PC-9 (cell line): ENCODE measurements at regions not wholly inside any gene's neighbourhood (a gene's known extent, or its start where the extent isn't known, plus 50 kb on each side); places are given as distances from the start of the nearest gene placed in this dataset.
A peak's percentile ranks its signal among the peaks of the same experiment; 100 is the strongest.

ENCODE experiments used
- BruUV-seq: library from RNA; stranded (reverse); fragments of 400-500 nt; replicated peaks from 2 replicates; lab custom pipeline; 2021; lab: Mats Ljungman, UMichigan
- CTCF ChIA-PET: fragments of 300-600 bp; sonication (Branson Sonifier 250); formaldehyde crosslinking; loops from one replicate; lab custom pipeline; 2022; ENCODE audit warnings: antibody characterized with exemption; lab: Charles Lee
- POLR2A ChIA-PET: fragments of 300-600 bp; sonication (Branson Sonifier 250); formaldehyde crosslinking; loops from one replicate; lab custom pipeline; 2022; ENCODE audit warnings: antibody characterized with exemption; ENCODE audit not compliant: unreplicated experiment; lab: Charles Lee
- DNase-seq, 2 experiments: peaks; one replicate each; pipeline versions ENCODE4 v3.0.0 to v3.0.0-alpha.2; 2015 to 2022; ENCODE audit warnings: mixed read lengths in 1 of 2
- H2AFZ ChIP-seq: fragments of 200-600 bp; sonication (generic); 2 replicates; pipeline ENCODE4 v1.8.1; 2017; ENCODE audit warnings: antibody characterized with exemption
- H3F3A ChIP-seq: fragments of 200-600 bp; sonication (generic); 2 replicates; pipeline ENCODE4 v1.8.1; 2017; ENCODE audit warnings: antibody characterized with exemption, mild to moderate bottlenecking, low read depth; ENCODE audit not compliant: insufficient read depth
- H3K27ac ChIP-seq: fragments of 200-600 bp; sonication (generic); 2 replicates; pipeline ENCODE4 v1.6.1; 2016; ENCODE audit warnings: mixed run types
- H3K27me3 ChIP-seq: fragments of 200-600 bp; sonication (generic); 2 replicates; pipeline ENCODE4 v1.6.1; 2016; ENCODE audit warnings: low read depth, mixed run types; ENCODE audit not compliant: insufficient read depth
- H3K36me3 ChIP-seq: fragments of 200-600 bp; sonication (generic); 2 replicates; pipeline ENCODE4 v1.6.1; 2016; ENCODE audit warnings: low read depth, mixed run types
- H3K4me1 ChIP-seq: fragments of 200-600 bp; sonication (generic); replicated peaks from 2 replicates; pipeline ENCODE4 v1.6.1; 2016; ENCODE audit warnings: mixed run types; ENCODE audit not compliant: insufficient read depth
- H3K4me2 ChIP-seq: fragments of 200-600 bp; sonication (generic); 2 replicates; pipeline ENCODE4 v1.6.1; 2017; ENCODE audit warnings: mixed run types
- H3K4me3 ChIP-seq: fragments of 200-600 bp; sonication (generic); 2 replicates; pipeline ENCODE4 v1.6.1; 2016; ENCODE audit warnings: mixed run types
- H3K79me2 ChIP-seq: fragments of 200-600 bp; sonication (generic); 2 replicates; pipeline ENCODE4 v1.6.1; 2017; ENCODE audit warnings: low read depth, mixed run types
- H3K9me2 ChIP-seq: fragments of 200-600 bp; sonication (generic); 2 replicates; pipeline ENCODE4 v1.8.1; 2017; ENCODE audit warnings: mild to moderate bottlenecking; ENCODE audit not compliant: insufficient read depth
- H3K9me3 ChIP-seq: fragments of 200-600 bp; sonication (generic); 2 replicates; pipeline ENCODE4 v1.8.1; 2016; ENCODE audit warnings: low read depth; ENCODE audit not compliant: insufficient read depth
- H4K20me1 ChIP-seq: fragments of 200-600 bp; sonication (generic); 2 replicates; pipeline ENCODE4 v1.8.1; 2017; ENCODE audit not compliant: insufficient read depth
- CTCF ChIP-seq: fragments of 200-600 bp; sonication (generic); conservative IDR thresholded peaks from 2 replicates; pipeline ENCODE4 v1.6.1; 2017; ENCODE audit warnings: mixed run types, antibody characterized with exemption, mild to moderate bottlenecking, moderate library complexity
- EZH2 ChIP-seq: fragments of 200-600 bp; sonication (generic); IDR thresholded peaks from 2 replicates; pipeline ENCODE4 v1.8.0; 2017; ENCODE audit warnings: antibody characterized with exemption, low read depth
- intact Hi-C: fragments of 100-400 bp; cut with micrococcal nuclease; formaldehyde crosslinking; loops from one replicate; pipeline ENCODE4 v1.10.0; 2022; ENCODE audit not compliant: unreplicated experiment

GRCh38 chr13:28566283-28566682, 71.4 kb upstream of the FLT1 start:
- TF ChIP-seq CTCF (no peak), EZH2 (no peak)
- DNase-seq: no peak
- Histone ChIP-seq H2AFZ (no peak overlapping the region), H3K9me3 (no peaks in the 10 kb centered on the region), H3K36me3 (no peaks in the 10 kb centered on the region), H3K4me3 (no peak overlapping the region), H4K20me1 (no peaks in the 10 kb centered on the region), H3K27me3 (peaks cover 61% of the 10 kb centered on the region), H3K27ac (no peak overlapping the region), H3F3A (no peaks in the 10 kb centered on the region), H3K9me2 (no peaks in the 10 kb centered on the region), H3K4me1 (no peaks in the 10 kb centered on the region), H3K4me2 (no peak overlapping the region), H3K79me2 (no peaks in the 10 kb centered on the region)
- CTCF ChIA-PET: no interaction called here
- BruUV-seq: no TSS peak
- intact Hi-C loops: no loop called here
- POLR2A ChIA-PET: no interaction called here

GRCh38 chr13:28564030-28564429, 69.1 kb upstream of the FLT1 start:
- ChIA-PET CTCF (no interaction called here), POLR2A (no interaction called here)
- intact Hi-C loops: no loop called here
- Histone ChIP-seq H3K27me3 (peaks cover 68% of the 10 kb centered on the region), H3K27ac (no peak overlapping the region), H3K4me3 (no peak overlapping the region), H3K79me2 (no peaks in the 10 kb centered on the region), H2AFZ (no peak overlapping the region), H3K9me3 (no peaks in the 10 kb centered on the region), H3F3A (no peaks in the 10 kb centered on the region), H4K20me1 (no peaks in the 10 kb centered on the region), H3K4me2 (no peak overlapping the region), H3K4me1 (no peaks in the 10 kb centered on the region), H3K36me3 (no peaks in the 10 kb centered on the region), H3K9me2 (no peaks in the 10 kb centered on the region)
- DNase-seq: peak; percentile 3 to 69
- no TSS peak for BruUV-seq
- no peak for TF ChIP-seq CTCF
- TF ChIP-seq EZH2: no peak

- Histone ChIP-seq H3K4me1 (no peaks in the 10 kb centered on the region), H3K4me3 (no peak overlapping the region), H3K9me2 (no peaks in the 10 kb centered on the region), H3K9me3 (no peaks in the 10 kb centered on the region), H3K27me3 (peaks cover 66% of the 10 kb centered on the region), H3F3A (no peaks in the 10 kb centered on the region), H3K36me3 (no peaks in the 10 kb centered on the region), H2AFZ (no peak overlapping the region), H3K4me2 (no peak overlapping the region), H3K79me2 (no peaks in the 10 kb centered on the region), H3K27ac (no peak overlapping the region), H4K20me1 (no peaks in the 10 kb centered on the region)
- TF ChIP-seq CTCF (no peak), EZH2 (no peak)
- intact Hi-C loops: no loop called here
- ChIA-PET CTCF (no interaction called here), POLR2A (no interaction called here)
- BruUV-seq: no TSS peak
- DNase-seq: no peak
Observed at GRCh38 chr13:28563609-28564008, 68.7 kb upstream of the FLT1 start.
